ENCODE measurements at regions not wholly inside any gene's neighbourhood (a gene's known extent, or its start where the extent isn't known, plus 50 kb on each side); places are given as distances from the start of the nearest gene placed in this dataset.

GRCh38 chr11:81870815-81871214 is 862.8 kb downstream of the FAM181B start:
- DNase-seq (ENCODE audit: low read depth), result no peak
- TF ChIP-seq CTCF (conservative IDR thresholded peaks at IDR 0.05; ENCODE audit: low read length), result no peak
- H3K4me3 ChIP-seq (ENCODE audit: low read length), result no peak overlapping the region

- no peak for TF ChIP-seq CTCF (conservative IDR thresholded peaks at IDR 0.05; ENCODE audit: low read length)
- DNase-seq (ENCODE audit: low read depth), result no peak
- H3K4me3 ChIP-seq (ENCODE audit: low read length), result no peak overlapping the region
Measured at GRCh38 chr11:81870066-81870412, 863.6 kb downstream of the FAM181B start.

- no peak overlapping the region for H3K4me3 ChIP-seq (ENCODE audit: low read length)
- no peak for DNase-seq (ENCODE audit: low read depth)
- TF ChIP-seq CTCF (conservative IDR thresholded peaks at IDR 0.05; ENCODE audit: low read length), result no peak
Measured at GRCh38 chr11:81869351-81870065, 864.2 kb downstream of the FAM181B start.

- H3K4me3 ChIP-seq (ENCODE audit: low read length), result no peak overlapping the region
- TF ChIP-seq CTCF (conservative IDR thresholded peaks at IDR 0.05; ENCODE audit: low read length), result no peak
- DNase-seq (ENCODE audit: low read depth), result no peak
Measured at GRCh38 chr11:81866896-81867295, 866.8 kb downstream of the FAM181B start.

- TF ChIP-seq CTCF (conservative IDR thresholded peaks at IDR 0.05; ENCODE audit: low read length), result no peak
- H3K4me3 ChIP-seq (ENCODE audit: low read length), result no peak overlapping the region
- DNase-seq (ENCODE audit: low read depth), result no peak
Measured at GRCh38 chr11:81857386-81857785, 876.3 kb downstream of the FAM181B start.

GRCh38 chr11:81853791-81854190 is 879.9 kb downstream of the FAM181B start:
- no peak for DNase-seq (ENCODE audit: low read depth)
- no peak for TF ChIP-seq CTCF (conservative IDR thresholded peaks at IDR 0.05; ENCODE audit: low read length)
- H3K4me3 ChIP-seq (ENCODE audit: low read length), result no peak overlapping the region

GRCh38 chr11:81852896-81853295 is 880.8 kb downstream of the FAM181B start:
- DNase-seq (ENCODE audit: low read depth), result no peak
- H3K4me3 ChIP-seq (ENCODE audit: low read length), result no peak overlapping the region

More at GRCh38 chr11:81852896-81853295, 880.8 kb downstream of the FAM181B start:
- TF ChIP-seq CTCF (conservative IDR thresholded peaks at IDR 0.05; ENCODE audit: low read length), result no peak
